NCI-H1105 treated with DMSO at 0.1 percent for 48 hours (cell line): ENCODE measurements at regions not wholly inside any gene's neighbourhood (a gene's known extent, or its start where the extent isn't known, plus 50 kb on each side); places are given as distances from the start of the nearest gene placed in this dataset.

Experiments used
- DNase-seq: peaks from one replicate; lab custom pipeline; 2025; lab: John Stamatoyannopoulos, UW

DNA sequence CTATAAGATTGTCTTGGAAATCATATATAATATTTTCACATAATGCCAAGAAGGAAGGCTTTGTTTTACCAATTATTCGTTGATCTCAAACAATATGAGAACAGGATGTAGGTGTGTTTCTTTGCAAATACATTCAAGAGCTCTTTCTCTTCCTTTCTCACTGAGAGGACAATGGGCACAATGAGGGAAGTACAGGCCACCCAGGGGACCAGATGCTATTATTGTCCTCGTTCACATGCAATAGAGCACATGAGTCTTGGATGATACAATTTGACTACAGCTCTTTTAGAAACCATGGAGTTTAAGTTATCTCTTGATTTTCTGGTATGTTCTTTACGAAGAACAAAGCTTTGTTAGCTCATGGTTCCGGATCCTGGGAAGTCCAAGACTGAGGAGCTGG lies 323.7 kb upstream of the KLF6 start:
- DNase-seq = no peak

DNA sequence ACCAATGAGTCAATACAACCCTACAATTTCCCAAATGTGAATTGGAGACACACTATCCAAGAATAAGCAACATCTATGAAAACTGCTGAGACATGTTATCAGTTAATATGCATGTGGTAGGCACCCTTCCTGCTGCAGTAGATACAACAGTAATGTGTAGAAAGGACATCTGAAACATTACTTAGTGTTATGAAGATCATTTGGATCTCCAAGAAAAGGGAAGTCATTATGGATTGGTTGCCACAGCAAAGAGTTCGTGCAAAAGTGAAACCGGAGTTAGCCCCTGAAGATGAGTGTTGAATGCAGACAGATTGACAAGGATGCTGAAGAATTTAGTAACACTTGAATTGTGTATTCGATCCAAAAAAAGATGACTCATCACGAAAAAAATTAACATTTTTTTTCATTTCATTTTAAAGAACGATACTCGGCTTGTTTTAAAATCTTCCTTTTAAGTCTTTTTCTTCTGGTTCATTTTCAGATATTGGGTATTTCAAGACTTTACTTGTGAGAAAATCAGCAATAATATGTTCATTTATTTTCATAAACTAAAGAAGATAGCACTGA lies 322.4 kb upstream of the KLF6 start:
- DNase-seq = no peak

DNA sequence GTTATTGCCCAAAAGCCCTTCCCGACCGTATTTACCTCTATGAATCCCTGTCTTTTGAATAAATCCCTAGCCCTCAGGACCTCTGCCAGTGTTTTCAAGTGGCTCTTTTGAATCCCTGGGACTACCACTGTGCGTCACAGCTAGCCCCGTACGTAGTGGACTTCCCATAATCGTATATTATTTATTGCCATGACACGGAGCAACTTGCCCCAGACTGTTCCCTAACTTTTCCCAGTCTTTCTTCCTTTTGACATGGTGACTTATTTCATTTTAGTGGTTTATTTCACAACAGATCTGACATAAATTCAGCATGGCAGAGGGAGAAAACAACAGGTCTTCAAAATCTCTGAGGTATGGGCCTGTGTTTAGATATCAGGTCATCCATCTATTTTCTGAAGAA lies 318.6 kb upstream of the KLF6 start:
- DNase-seq = no peak

DNA sequence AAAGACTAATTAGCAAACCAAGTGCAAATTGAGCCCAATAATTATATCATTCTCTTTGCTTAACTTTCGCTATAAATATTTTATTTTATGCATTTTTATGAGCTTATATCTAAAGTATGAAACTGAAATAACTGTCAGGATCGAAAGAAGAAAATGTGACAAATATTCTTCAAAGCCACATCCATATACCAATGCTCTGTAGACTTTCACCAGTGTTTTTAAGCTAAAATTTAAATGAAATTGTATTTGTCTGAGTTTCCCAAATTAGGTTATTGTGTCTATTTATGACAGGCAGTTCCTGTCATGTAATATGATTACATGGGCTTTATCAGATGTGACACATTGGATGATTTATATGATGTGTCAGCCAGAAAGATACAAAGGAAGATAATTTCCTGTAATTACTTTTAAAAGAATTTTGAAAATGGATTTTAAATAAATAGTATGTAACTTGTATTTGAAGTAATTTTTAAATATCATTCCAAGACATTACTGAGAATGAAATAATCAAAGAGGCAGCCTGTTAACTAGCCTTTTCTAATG lies 317.9 kb upstream of the KLF6 start:
- DNase-seq = no peak

DNA sequence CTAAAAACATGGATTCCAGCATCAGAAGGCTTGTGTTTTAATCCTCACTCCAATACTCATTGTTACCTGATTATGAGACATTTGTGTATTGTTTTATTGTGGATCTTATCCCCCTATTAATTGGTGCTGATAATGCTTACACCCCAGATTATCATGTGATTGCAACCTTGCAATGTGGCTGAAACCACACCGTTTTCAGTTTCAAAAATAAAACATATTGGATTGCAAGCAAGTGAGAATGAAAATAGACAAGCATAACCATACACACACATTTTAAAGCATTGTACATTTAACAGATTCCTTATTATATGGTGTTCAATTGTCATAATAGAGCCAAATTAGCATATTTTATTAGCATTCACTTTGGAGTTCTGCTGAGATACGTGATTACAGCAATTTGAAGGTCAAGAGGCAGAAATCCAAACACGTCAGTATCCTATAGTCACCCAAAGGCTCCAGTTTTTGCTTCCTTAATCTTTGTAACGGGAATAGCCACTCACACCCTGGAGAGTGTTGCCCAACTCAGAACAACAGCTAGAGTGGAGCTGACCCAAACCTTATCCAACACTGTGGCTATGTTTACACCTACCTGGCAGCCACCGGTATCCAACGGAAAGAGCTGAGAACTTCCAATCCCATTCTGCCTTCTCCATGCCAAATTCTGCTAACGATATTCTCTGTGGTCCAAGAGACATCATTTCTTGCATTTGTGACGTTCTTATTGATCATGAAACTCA lies 317.1 kb upstream of the KLF6 start:
- no peak for DNase-seq

DNA sequence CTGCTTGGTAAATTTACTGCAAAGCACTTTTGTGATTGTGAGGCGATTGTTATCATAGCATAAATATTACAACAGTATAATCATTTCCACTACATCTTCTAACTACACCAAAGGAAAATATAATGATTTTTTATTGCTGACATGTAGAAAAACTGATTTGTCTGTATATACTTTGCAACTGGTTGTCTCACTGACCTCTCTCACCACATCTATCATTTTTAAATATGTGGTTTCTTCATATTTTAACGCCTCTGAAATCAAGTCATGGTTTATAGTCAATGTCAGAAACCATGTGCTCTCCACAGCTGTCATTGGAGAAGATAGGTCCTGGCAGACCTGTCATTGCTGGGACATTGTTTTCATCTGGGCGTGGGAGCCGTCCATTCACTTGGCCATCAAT lies 315.4 kb upstream of the KLF6 start:
- no peak for DNase-seq

DNA sequence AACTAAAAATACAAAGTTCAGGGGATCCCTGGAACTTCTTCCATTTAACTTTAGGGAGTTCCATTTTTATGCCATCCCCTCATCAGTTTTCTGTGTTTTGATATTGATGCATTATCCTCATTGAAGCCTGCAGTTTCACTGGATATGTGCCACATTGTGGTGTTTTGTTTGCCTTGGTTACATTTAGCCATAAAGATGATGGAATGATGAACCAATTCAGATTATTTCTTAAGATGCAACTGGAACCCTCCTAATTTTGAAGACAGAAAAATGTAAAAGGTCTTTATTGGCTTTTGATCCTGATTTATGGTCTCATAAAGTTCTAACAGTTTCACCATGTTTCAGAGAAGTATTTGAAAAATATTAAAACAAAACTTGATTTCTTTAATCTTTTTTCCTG lies 314.2 kb upstream of the KLF6 start:
- no peak for DNase-seq

DNA sequence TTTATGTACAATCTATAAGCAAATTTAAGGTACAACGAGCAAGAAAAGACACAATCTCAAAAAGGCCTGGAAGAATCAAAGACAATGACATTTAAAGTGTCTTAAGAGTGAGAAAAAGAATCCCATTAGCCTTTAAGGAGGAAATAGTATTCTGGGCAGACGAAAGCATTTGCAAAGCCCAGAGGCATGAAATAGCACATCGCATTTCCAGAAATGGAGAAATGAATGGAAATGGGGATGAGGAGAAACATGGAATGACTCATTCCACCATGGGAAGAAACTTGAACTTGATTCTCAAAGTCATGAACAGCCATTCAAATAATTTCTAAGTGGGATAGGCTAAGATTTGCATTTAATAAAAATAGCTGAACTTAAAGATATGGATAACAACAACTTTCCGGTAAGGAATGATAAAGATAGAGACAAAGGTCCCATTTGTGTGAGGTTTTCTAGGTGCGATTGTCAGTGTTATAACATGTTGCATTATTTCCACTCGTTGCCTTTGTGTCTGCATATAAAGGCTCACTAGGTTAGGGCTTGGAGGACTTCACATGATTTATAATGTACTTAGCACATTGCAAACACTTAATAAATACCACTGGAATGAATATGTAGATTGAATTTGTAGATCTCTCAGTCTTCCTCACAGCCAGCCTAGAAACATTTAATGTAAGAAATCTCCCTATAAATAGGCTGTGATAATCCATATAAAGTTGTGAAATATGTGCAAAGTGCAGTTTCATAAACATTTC lies 310.3 kb upstream of the KLF6 start:
- no peak for DNase-seq

DNA sequence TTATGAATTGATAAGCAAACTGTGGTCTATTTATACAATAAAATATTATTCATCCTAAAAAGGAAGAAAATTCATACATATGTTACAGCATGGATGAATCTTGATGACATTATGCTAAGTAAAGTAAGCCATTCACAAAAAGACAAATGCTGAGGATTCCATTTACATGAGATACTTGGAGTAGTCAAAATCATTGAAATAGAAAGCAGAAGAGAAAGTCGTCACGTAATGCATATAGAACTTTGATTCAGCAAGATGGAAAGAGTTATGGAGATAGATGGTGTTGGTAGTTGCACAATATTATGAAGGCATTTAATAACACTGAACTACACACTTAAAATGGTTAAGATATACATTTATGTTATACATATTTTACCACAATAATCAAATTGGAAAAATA lies 309.7 kb upstream of the KLF6 start:
- DNase-seq = no peak

DNA sequence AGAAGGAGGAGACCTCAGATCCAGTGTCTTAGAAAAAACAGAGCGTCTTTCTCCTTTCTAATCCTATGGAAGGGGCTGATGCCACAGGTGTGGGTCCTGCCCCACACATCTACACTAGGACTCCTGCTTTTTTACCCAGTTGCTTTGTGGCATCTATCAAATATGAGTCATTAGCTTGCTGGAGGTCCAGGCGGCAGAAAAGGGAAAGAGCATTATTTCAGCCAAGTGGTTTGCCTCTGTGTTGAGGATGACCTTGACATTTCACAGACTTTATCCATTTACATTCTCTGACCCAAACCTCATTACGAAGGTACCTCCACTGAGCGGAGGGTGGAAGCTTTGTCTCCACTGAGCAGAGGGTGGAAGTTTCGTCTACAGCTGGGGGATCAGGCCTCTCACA lies 308.4 kb upstream of the KLF6 start:
- no peak for DNase-seq

DNA sequence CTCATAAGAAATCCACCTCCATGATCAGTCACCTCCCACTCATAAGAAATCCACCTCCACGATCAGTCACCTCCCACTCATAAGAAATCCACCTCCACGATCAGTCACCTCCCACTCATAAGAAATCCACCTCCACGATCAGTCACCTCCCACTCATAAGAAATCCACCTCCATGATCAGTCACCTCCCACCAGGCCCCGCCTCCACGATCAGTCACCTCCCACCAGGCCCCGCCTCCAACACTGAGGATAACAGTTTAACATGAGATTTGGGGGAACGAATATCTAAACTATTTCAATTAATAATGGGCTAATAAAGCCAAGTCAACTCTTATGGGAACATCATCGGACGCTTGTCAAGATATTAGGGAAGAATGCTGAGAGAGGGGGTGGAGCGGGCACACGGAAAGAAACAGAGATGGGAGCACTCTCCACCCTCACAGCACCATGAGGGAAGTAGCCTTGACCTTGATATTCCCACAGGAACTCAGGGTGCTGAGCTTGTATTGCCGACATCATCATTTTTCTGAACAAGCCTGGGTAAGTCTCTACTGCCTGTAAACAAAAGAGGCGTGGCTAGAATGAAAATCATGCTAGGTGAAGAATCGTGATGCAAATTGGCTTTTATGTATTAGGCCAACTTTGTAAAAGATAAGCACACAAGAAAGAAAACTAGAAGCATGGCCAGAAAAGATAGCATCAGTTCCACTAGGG lies 303.5 kb upstream of the KLF6 start:
- DNase-seq = no peak

DNA sequence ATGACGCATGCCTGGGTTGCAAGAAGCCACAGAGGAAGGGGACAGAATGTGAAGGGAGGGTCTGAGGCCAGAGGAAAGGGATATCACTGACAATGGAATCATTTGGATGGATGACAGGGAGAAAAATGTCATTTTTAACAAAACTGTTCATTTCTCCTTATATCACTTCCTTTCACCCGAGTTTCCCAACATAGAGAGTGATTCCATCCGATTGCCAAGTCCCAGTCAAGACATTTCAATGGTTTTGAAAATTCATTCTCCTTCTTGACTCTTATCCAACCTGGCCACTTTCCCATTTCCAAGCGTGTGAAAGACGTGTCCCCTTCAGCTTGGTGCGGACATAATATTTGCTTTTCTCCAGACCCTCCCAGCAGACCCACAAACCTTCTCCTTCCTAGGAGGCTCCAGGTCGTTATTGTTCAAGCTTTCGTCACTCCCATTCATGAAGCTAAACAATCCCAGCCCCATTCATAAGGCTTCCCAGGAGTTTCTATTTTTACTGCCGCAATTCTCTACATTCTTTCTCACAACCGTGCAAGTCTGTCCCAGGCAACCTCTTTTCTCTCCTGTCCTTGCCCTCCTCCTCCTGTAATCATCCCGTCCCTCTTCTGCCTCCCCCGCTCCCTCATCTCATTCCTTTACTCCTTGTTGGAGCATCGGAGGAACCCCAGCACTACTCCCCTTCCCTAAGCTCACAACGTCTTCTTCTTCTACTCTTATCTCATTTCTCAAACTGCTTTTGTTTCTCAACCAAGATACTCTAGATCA lies 301.3 kb upstream of the KLF6 start:
- no peak for DNase-seq

DNA sequence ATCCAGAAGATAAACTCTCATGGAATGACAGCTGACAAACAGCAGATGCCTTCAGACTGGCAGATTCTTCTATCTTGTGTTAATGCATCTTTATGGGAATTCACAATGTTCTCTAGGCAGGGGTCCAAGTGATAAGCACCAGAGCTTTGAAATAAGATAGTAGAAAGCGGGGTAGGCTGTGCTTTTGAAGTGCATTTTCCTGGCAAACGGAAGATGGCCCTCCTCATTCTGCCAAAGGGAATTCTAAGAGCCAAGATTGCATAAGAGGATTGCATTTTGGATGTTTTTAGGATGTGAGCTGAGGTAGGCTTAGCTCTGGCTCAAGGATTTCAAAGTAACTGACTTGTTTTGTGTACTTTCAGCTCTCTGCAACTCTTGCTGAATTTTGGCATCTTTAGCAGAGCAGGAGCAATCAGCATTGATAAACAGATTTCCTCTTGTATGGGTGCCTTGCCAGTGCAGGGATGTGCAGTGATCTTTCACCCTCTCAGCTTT lies 298.5 kb upstream of the KLF6 start:
- no peak for DNase-seq

DNA sequence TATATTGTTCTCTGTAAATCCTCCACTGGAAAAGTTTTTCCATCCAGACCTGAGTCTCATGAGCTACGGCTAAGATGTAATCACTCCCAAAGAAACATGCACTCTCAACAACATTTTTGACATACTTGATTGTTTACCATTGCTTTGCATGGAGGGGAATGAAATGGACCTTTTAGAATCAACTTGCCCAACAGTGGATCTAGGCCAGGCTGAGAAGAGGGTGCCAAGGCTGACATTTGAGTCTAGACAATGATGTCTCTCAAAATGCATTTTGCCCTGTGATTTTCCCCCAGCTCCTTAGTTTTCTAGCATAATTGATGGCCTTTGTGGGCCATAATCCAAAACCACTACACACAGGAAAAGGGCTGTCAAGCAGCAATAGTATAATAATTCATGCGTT lies 297.9 kb upstream of the KLF6 start:
- DNase-seq = no peak

DNA sequence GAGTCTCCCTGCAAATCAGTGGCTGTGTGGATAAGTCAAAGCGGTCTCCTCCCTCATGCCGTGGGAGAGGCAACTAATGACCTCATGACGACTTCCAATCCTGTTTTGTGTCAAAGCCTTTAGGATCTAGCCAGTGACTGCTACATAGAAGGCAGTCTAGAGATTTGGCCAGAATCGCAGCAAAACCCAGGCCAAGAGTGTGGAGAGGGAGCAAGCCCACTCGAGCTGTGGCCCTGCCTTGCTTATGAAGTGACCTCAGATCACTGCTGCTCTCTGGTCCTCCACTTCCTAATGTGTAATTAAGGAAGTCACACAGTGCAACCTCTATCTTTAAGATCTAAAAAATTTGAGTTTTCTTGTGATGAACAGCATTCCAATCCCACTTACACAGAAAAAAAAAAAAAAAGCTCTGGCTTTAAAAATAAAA lies 296.7 kb upstream of the KLF6 start:
- no peak for DNase-seq

DNA sequence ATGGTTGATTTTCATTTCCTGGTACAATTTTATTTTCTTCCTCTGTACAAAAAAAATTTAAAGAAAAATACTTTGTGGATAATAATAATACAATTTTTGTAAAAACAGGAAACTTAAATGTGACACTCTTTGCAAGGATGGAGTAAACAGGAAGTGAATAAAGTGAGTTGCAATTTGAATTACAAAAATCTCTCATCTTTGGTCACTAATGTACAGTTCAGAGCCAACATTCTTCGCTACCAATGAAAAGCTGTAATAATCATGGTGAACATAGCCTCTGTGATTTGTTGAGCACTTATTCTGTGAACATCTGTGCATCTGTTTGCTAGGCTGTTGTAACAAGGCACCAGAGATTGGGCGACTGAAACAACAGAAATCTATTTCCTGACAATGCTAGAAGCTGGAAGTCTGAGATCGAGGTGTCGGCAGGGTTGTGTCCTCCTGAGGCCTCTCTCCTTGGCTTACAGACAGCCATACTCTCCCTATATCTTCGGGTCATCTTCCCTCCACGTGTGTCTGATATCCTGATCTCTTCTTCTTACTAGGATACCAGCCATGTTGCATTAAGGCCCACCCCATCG lies 295.3 kb upstream of the KLF6 start:
- DNase-seq = no peak

DNA sequence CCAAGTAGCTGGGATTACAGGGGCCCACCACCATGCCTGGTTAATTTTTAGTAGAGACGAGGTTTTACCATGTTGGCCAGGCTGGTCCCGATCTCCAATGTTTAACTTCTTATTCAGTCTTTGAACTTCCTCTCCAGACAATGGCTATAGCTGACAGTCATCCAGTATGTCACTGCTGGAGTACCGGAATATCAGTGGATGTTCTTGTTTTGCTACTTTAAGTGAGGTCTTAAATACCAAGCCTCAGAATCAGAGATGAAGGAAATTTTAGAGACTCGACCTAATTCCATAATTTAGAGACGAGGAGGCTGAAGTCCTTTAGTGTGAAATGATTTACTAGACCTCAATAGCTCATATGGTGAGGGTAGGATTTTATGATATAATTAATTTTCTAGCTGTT lies 294.8 kb upstream of the KLF6 start:
- no peak for DNase-seq

DNA sequence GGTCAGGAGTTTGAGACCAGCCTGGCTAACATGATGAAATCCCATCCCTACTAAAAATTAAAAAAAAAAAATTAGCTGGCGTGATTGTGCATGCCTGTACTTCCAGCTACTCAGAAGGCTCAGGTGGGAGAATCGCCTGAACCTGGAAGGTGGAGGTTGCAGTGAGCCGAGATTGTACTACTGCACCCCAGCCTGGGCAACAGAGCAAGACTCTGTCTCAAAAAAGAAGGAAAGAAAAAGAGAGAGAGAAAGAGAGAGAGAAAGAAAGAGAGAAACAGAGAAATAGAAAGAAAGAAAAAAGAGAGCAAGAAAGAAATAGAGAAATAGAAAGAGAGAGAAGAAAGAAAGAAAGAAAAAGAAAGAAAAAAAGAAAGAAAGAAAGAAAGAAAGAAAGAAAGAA lies 292.8 kb upstream of the KLF6 start:
- no peak for DNase-seq

DNA sequence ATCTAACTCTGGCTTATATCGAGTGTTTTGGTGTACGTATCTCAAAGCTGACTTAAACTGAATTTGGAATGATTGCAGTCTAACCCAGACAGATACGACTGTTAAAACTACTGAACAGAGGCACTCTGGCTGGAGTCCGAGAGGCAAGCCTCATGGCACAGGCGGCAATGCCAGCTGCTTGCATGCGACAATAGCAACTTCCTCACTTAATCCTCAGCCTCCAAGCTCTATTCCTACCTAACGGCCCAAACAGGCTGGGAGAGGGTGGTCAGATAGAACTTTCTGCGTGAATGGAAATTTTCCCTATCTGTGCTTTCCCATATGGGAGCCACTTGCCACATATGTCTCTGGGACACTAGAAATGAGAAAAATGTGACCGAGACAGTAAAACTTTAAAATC lies 292.0 kb upstream of the KLF6 start:
- DNase-seq = no peak

DNA sequence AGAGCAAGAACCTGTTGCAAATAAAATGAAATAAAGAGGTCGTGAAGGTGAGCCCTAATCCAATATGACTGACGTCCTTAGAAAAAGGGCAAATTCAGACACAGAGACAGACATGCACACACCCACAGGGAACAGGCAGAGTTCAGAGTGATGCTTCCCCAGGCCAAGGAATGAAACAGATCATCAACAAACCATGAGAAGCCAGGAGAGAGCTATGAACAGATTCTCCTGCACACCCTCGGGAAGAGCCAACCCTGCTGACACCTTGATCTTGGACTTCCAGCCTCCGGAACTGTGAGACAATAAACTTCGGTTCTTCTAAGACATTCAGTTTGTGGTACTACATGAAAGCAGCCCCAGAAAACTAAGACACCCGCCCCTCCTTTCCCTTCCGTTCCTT lies 290.4 kb upstream of the KLF6 start:
- DNase-seq = no peak
